ENCODE measurements at regions not wholly inside any gene's neighbourhood (a gene's known extent, or its start where the extent isn't known, plus 50 kb on each side); places are given as distances from the start of the nearest gene placed in this dataset.

GRCh38 chr2:140085674-140086073 lies 1305.5 kb upstream of the NXPH2 start:
- CTCF ChIA-PET = no interaction called here
- no peaks in the 10 kb centered on the region for H3K36me3 ChIP-seq (ENCODE audit: control insufficient read depth, insufficient read depth, low read length)
- TF ChIP-seq TCF7L2 (IDR thresholded peaks at IDR 0.05; ENCODE audit: low read depth, low read length) = no peak
- TF ChIP-seq, protein P1, sequence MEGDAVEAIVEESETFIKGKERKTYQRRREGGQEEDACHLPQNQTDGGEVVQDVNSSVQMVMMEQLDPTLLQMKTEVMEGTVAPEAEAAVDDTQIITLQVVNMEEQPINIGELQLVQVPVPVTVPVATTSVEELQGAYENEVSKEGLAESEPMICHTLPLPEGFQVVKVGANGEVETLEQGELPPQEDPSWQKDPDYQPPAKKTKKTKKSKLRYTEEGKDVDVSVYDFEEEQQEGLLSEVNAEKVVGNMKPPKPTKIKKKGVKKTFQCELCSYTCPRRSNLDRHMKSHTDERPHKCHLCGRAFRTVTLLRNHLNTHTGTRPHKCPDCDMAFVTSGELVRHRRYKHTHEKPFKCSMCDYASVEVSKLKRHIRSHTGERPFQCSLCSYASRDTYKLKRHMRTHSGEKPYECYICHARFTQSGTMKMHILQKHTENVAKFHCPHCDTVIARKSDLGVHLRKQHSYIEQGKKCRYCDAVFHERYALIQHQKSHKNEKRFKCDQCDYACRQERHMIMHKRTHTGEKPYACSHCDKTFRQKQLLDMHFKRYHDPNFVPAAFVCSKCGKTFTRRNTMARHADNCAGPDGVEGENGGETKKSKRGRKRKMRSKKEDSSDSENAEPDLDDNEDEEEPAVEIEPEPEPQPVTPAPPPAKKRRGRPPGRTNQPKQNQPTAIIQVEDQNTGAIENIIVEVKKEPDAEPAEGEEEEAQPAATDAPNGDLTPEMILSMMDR (IDR thresholded peaks at IDR 0.05) = no peak
- H3K4me1 ChIP-seq (ENCODE audit: control insufficient read depth, insufficient read depth, low read length) = no peaks in the 10 kb centered on the region
- no peak for ATAC-seq
- no TSS peak for BruUV-seq (replicated peaks)
- H3K27ac ChIP-seq (ENCODE audit: low read length) = no peak overlapping the region
- in situ Hi-C loops (cut with HindIII; ENCODE audit: low pct_unique_long_range_greater_than_20kb, low sequenced_read_pairs) = no loop called here
- no peak overlapping the region for H3K4me3 ChIP-seq (ENCODE audit: low read depth in 2 of 2, low read length in 2 of 2)
- intact Hi-C loops (cut with micrococcal nuclease; ENCODE audit: unreplicated experiment) = no loop called here
- H3K9me3 ChIP-seq (ENCODE audit: control insufficient read depth, insufficient read depth, low read depth, low read length) = no peaks in the 10 kb centered on the region
- no peaks in the 10 kb centered on the region for H3K27me3 ChIP-seq (ENCODE audit: control insufficient read depth, insufficient read depth, low read length)
- POLR2A ChIA-PET = no interaction called here
- no peak for DNase-seq (ENCODE audit: low read depth, low spot score)

DNA sequence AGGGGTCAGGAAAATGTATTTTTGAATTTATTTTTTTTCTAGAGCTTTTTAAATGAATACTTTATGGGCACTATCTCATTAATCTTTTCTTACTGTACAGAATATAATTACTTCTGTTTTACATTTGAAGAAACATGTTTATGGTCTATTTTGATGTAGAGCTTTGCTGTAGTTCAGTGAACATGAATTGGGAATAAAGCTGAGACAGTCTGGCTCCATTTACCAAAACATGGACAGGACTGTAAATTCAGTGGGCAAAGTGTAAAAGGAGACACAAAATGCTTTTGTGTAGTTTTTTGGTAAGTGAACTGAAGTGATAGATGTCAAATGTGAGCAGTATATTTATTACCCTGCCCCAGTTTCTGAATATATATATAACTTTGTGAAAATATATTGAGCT lies 1298.8 kb upstream of the NXPH2 start:
- Histone ChIP-seq H3K27me3 (ENCODE audit: control insufficient read depth, insufficient read depth, low read length) (no peaks in the 10 kb centered on the region), H3K27ac (ENCODE audit: low read length) (no peak overlapping the region), H3K4me1 (ENCODE audit: control insufficient read depth, insufficient read depth, low read length) (no peaks in the 10 kb centered on the region), H3K4me3 (ENCODE audit: low read depth in 2 of 2, low read length in 2 of 2) (no peak overlapping the region), H3K9me3 (ENCODE audit: control insufficient read depth, insufficient read depth, low read depth, low read length) (no peaks in the 10 kb centered on the region), H3K36me3 (ENCODE audit: control insufficient read depth, insufficient read depth, low read length) (no peaks in the 10 kb centered on the region)
- ATAC-seq (no peak), DNase-seq (ENCODE audit: low read depth, low spot score) (no peak)
- POLR2A ChIA-PET = interaction anchor here (0.6 kb wide), 1 partner anchor 934 kb away, joined by 3 read pairs; no protein-coding TSS in a partner anchor
- intact Hi-C loops (cut with micrococcal nuclease; ENCODE audit: unreplicated experiment) = no loop called here
- in situ Hi-C loops (cut with HindIII; ENCODE audit: low pct_unique_long_range_greater_than_20kb, low sequenced_read_pairs) = no loop called here
- CTCF ChIA-PET = no interaction called here
- TF ChIP-seq TCF7L2 (IDR thresholded peaks at IDR 0.05; ENCODE audit: low read depth, low read length) (no peak), POLR2AphosphoS5 (IDR thresholded peaks at IDR 0.05; ENCODE audit: low read depth, low read length) (no peak), REST (IDR thresholded peaks at IDR 0.05; ENCODE audit: insufficient read depth in 1 of 2, low read depth in 2 of 2, low read length in 1 of 2) (no peak), SIN3A (IDR thresholded peaks at IDR 0.05; ENCODE audit: borderline replicate concordance, insufficient read depth, low read depth, low read length) (no peak)
- TF ChIP-seq, protein P1 (IDR thresholded peaks at IDR 0.05) = no peak
- BruUV-seq (replicated peaks) = no TSS peak

GRCh38 chr2:140076164-140076563 lies 1296.0 kb upstream of the NXPH2 start:
- ATAC-seq = no peak
- Histone ChIP-seq H3K36me3 (ENCODE audit: control insufficient read depth, insufficient read depth, low read length) (no peaks in the 10 kb centered on the region), H3K4me1 (ENCODE audit: control insufficient read depth, insufficient read depth, low read length) (no peaks in the 10 kb centered on the region), H3K27me3 (ENCODE audit: control insufficient read depth, insufficient read depth, low read length) (no peaks in the 10 kb centered on the region), H3K27ac (ENCODE audit: low read length) (no peak overlapping the region), H3K9me3 (ENCODE audit: control insufficient read depth, insufficient read depth, low read depth, low read length) (no peaks in the 10 kb centered on the region), H3K4me3 (ENCODE audit: low read depth in 2 of 2, low read length in 2 of 2) (no peak overlapping the region)
- no peak for TF ChIP-seq TCF7L2 (IDR thresholded peaks at IDR 0.05; ENCODE audit: low read depth, low read length)
- TF ChIP-seq REST (IDR thresholded peaks at IDR 0.05; ENCODE audit: insufficient read depth in 1 of 2, low read depth in 2 of 2, low read length in 1 of 2) = no peak
- TF ChIP-seq, protein P1 (IDR thresholded peaks at IDR 0.05) = no peak
- no peak for TF ChIP-seq SIN3A (IDR thresholded peaks at IDR 0.05; ENCODE audit: borderline replicate concordance, insufficient read depth, low read depth, low read length)
- no peak for TF ChIP-seq POLR2AphosphoS5 (IDR thresholded peaks at IDR 0.05; ENCODE audit: low read depth, low read length)
- no peak for DNase-seq (ENCODE audit: low read depth, low spot score)
- intact Hi-C loops (cut with micrococcal nuclease; ENCODE audit: unreplicated experiment) = no loop called here
- no TSS peak for BruUV-seq (replicated peaks)
- POLR2A ChIA-PET = no interaction called here
- CTCF ChIA-PET = no interaction called here
- in situ Hi-C loops (cut with HindIII; ENCODE audit: low pct_unique_long_range_greater_than_20kb, low sequenced_read_pairs) = no loop called here
